Esophagus muscularis mucosa (tissue), 4 donors: ENCODE measurements at regions not wholly inside any gene's neighbourhood (a gene's known extent, or its start where the extent isn't known, plus 50 kb on each side); places are given as distances from the start of the nearest gene placed in this dataset.

Experiments
- EP300 ChIP-seq: sonication (generic); formaldehyde crosslinking; IDR thresholded peaks from one replicate; pipeline ENCODE4 v1.6.1; 2017; ENCODE audit warnings: antibody characterized with exemption
- POLR2A ChIP-seq: fragments of 450-650 bp; IDR thresholded peaks from one replicate; pipeline ENCODE4 v1.6.1; 2017; ENCODE audit warnings: antibody characterized with exemption, moderate library complexity, mild to moderate bottlenecking, low read depth
- POLR2AphosphoS5 ChIP-seq, 2 donors: sonication (generic); formaldehyde crosslinking; IDR thresholded peaks; one replicate each; pipeline ENCODE4 v1.6.1; 2017; ENCODE audit warnings: antibody characterized with exemption in 2 of 2
- TF ChIP-seq, protein P1 (sequence below), 3 experiments: fragments of 200-600 bp in 2 of 3; fragments of 450-650 bp in 1 of 3; sonication (generic) in 2 of 3; IDR thresholded peaks; one replicate each; pipeline ENCODE4 v1.5.1; 2017 to 2019; ENCODE audit warnings: antibody characterized with exemption in 3 of 3, mild to moderate bottlenecking in 2 of 3, moderate library complexity in 1 of 3

DNA sequence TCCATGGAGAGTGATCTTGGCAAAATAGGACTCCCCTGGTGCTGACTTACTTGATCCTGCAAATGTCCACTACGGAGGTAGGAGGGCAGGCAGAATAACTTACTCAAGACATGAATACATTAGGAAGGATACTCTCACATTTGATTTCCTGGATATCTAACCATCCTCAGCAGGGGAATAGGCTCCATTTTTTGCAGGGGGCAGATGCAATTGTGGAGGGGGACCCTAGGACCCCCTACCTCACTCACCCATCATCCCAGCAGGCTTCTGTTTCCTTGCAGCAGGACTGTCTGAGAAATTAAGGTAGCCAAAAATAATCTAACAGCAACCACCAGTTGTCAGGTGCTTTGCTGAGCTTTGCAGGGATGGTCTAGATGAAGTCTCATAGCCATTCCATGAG, 482.0 kb downstream of the ZNF536 start:
- TF ChIP-seq EP300 (no peak), POLR2AphosphoS5 (IDR thresholded peaks at IDR 0.05) (no peak), POLR2A (no peak)
- TF ChIP-seq, protein P1, sequence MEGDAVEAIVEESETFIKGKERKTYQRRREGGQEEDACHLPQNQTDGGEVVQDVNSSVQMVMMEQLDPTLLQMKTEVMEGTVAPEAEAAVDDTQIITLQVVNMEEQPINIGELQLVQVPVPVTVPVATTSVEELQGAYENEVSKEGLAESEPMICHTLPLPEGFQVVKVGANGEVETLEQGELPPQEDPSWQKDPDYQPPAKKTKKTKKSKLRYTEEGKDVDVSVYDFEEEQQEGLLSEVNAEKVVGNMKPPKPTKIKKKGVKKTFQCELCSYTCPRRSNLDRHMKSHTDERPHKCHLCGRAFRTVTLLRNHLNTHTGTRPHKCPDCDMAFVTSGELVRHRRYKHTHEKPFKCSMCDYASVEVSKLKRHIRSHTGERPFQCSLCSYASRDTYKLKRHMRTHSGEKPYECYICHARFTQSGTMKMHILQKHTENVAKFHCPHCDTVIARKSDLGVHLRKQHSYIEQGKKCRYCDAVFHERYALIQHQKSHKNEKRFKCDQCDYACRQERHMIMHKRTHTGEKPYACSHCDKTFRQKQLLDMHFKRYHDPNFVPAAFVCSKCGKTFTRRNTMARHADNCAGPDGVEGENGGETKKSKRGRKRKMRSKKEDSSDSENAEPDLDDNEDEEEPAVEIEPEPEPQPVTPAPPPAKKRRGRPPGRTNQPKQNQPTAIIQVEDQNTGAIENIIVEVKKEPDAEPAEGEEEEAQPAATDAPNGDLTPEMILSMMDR (IDR thresholded peaks at IDR 0.05): no peak
